Activated CD4-positive, alpha-beta T cell treated with anti-CD3 and anti-CD28 coated beads for 24 hours (primary cell): ENCODE measurements at regions not wholly inside any gene's neighbourhood (a gene's known extent, or its start where the extent isn't known, plus 50 kb on each side); places are given as distances from the start of the nearest gene placed in this dataset.
"Not testable (repeated sequence)": the region's sequence is repeated elsewhere in the genome, so short reads cannot be mapped to it uniquely, and the experiment has no call there.

Source experiments
- DNase-seq, 2 donors: peaks; one replicate each; pipeline ENCODE4 v3.0.0-alpha.2; 2020; ENCODE audit warnings: low read depth in 2 of 2

- no peak for DNase-seq
Observed at GRCh38 chr9:30765318-30765717, 1619.1 kb upstream of the ACO1 start.

DNA sequence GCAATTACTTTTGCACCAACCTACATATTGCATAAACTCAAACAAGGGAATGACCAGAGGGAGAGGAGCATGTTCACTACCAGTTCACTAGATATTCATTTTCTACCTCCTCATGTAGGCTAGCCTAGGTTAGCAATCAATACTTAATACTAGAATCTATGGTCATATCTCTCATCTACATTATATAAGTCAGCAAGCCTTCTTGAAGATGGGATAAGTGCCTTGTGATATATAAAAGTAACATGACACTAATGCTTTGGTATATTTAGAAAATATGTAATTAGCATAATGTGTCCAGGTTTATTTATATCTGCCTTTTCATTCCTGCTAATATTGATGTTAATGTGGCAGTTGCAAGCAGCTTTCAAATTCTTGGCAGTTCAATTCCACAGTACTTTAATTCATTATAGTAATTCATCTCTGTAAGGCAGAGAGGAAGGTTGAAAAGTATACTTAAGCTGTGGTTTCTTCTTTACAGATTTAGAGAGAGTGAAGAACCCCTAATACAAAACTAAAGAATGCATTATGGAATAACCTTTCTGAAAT is 1613.2 kb upstream of the ACO1 start:
- DNase-seq = no peak

DNA sequence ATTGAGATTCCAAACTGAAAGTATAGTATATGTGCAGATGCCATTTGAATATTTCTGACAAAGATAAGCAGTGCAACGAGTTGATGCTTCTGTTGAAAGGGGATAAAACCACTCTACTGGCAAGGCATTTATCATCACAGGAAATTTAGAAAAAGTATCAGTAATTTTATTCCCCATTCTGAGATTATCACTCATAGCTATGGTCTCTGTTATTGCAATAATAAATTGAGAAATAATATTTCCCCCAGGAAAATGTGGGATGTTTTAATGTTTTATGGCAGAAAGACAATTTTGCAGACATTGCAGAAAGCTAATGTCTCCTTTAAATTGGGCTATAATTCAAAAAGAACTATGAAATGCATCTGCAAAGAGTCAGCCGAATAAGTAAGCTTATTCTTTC is 1612.7 kb upstream of the ACO1 start:
- DNase-seq = no peak

DNA sequence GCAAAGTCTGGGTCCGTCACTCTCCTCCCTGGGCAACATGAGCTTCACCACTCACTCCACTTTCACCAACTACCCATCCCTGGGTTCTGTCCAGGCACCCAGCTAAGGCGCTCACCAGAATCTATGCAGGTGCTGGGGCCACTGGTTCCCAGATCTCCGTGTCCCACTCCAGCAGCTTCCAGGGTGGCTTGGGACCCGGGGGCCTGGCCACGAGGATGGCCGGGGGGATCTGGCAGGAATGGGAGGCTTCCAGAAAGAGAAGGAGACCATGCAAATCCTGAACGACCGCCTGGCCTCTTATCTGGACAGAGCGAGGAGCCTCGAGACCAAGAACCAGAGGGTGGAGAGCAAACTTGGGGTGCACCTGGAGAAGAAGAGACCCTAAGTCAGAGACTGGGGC is 1611.0 kb upstream of the ACO1 start:
- DNase-seq = no peak

DNA sequence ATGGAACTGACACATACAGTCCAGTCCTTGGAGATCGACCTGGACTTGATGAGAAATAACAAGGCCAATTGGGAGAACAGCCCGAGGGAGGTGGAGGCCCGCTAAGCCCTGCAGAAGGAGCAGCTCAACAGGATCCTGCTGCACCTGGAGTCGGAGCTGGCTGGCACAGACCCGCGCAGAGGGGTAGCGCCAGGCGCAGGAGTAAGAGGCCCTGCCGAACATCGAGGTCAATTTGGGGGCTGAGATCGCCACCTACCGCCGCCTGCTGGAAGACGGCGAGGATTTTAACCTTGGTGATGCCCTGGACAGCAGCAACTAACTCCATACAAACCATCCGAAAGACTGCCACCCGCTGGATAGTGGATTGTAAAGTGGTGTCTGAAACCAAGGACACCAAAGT is 1610.1 kb upstream of the ACO1 start:
- no peak for DNase-seq

GRCh38 chr9:30775236-30775635 is 1609.2 kb upstream of the ACO1 start:
- no peak for DNase-seq

GRCh38 chr9:30796764-30797163 is 1587.7 kb upstream of the ACO1 start:
- DNase-seq = no peak

GRCh38 chr9:30799527-30800101 is 1584.8 kb upstream of the ACO1 start:
- DNase-seq = no peak

- DNase-seq = no peak
Observed at GRCh38 chr9:30800421-30800820, 1584.0 kb upstream of the ACO1 start.

DNA sequence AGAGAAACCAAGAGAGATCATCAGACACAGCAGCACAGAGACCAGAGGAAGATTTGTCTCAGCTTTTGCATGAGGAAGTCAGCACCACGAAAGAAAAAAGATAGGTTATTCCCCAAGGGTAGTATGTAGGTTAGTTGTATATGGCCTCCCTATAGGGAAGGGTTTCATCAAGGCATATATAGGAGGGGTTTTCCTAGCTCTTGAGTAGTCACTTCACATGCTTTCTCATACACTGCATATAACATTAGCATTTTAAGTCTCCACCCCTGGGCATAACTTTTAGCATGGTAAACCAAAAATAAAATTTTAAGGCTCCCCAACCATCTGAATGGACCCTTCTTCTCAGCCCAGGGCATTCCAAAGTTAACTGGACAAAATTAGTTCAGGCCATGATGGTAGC is 1571.6 kb upstream of the ACO1 start:
- no peak for DNase-seq

DNA sequence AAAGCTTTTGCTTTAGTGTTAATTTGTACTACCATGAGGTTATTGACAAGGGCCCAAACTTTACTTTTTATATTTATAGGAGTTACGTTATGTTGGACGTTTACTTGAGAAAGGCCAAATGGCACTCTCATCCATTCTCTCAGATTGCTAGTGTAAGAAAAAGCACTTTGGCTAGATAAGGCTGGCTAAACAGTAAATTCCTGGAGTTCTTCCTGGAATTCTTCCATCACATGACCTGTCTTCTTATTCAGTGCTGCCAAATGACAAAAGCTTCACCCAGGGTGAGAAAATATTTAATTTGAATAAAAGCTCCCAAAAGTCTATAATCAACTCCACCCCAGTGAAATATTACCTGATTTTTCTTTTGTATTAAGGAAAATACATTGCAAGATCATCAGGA is 1568.9 kb upstream of the ACO1 start:
- DNase-seq = no peak

DNA sequence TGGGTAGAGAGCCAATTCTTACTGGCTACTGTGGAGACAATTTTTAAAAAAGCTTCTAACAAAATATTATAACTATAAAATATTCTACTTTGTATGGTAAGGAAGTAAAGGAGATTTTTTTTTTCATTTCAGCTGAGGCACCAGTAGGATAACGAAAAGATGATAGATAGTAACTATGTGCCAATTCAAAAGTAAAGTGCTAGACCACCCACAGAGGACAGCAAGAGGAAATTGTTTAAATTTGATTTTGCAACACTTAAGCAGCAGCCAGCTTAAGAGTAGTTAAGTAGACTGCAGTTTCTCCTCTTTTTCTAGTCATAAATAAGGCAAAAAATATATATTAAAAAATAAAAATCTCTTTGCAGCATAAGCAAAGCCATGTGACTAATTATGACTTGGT is 1539.3 kb upstream of the ACO1 start:
- no peak for DNase-seq

GRCh38 chr9:30846651-30847050 is 1537.8 kb upstream of the ACO1 start:
- DNase-seq = no peak

- DNase-seq = no peak
Observed at GRCh38 chr9:30851600-30851999, 1532.8 kb upstream of the ACO1 start.

- DNase-seq = no peak
Observed at GRCh38 chr9:30900706-30901105, 1483.7 kb upstream of the ACO1 start.

- no peak for DNase-seq
Observed at GRCh38 chr9:30913331-30913730, 1471.1 kb upstream of the ACO1 start.

DNA sequence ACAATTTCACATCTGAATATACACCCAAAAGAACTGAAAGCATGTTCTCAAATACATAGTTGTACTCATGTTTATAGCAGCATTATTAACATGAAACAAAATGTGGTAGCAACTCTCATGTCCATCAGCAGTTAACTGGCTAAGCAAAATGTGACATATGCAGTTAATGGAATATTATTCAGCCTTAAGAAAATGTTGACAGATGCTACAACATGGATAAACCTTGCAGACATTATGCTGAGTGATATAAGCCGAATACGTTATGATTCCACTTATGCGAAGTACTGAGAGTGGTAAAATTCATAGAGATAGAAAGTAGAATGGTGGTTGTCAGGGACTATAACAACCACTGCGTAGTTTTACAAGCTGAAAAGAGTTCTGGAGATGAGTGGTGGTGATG is 1469.0 kb upstream of the ACO1 start:
- DNase-seq = no peak

- DNase-seq = no peak
Observed at GRCh38 chr9:30925126-30925525, 1459.3 kb upstream of the ACO1 start.

GRCh38 chr9:30925635-30926034 is 1458.8 kb upstream of the ACO1 start:
- DNase-seq = no peak

- no peak for DNase-seq
Observed at GRCh38 chr9:30928045-30928444, 1456.4 kb upstream of the ACO1 start.

DNA sequence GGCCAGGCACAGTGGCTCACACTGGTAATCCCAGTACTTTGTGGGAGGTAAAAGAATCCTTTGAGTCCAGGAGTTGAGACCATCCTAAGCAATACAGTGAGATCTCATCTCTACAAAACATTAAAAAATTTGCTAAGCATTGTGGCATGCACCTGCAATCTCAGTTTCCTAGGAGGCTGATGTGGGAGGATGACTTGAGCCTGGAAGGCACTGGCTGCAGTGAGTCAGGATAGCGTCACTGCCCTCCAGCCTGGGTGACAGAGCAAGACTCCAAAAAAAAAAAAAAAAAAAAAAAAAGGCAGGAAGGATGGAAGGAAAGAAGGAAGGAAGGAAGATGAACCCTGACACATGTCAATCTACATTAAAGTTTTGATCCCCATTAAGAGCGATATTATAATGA is 1452.2 kb upstream of the ACO1 start:
- DNase-seq = no peak

DNA sequence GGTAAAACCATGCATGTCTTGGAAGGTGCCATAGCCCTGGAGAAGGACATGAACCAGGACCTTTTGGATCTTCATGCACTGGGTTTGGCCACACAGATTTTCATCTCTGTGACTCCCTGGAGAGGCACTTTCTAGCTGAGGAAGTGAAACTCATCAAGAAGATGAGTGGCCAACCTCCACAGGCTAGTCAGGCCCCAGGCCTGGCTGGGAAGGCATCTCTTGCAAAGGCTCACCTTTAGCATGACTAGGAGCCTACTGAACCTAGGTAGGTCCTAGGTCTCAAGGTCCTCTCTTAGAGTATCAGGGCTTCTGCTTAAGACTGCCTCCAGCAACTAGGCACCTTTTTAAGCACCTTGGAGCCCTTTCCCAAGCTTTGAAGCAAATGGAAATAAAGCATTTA is 1448.7 kb upstream of the ACO1 start:
- DNase-seq = no peak

- no peak for DNase-seq
Observed at GRCh38 chr9:30937106-30937505, 1447.3 kb upstream of the ACO1 start.

DNA sequence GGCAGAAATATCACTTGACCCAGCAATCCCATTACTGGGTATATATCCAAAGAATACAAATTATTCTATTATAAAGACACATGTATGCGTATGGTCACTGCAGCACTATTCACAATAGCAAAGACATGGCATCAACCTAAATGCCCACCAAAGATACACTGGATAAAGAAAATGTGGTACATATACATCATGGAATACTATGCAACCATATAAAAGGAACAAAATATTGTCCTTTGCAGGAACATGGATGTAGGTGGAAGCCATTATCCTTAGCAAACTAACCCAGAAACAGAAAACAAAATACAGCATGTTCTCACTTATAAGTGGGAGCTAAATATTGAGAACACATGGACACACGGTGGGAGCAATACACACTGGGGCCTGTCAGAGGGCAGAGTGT is 1441.6 kb upstream of the ACO1 start:
- not testable (repeated sequence) for DNase-seq
